Eye (tissue), 1 donor: ENCODE measurements at regions not wholly inside any gene's neighbourhood (a gene's known extent, or its start where the extent isn't known, plus 50 kb on each side); places are given as distances from the start of the nearest gene placed in this dataset.
"Not testable (repeated sequence)": the region's sequence is repeated elsewhere in the genome, so short reads cannot be mapped to it uniquely, and the experiment has no call there.

Experiments used
- DNase-seq: peaks from one replicate; pipeline ENCODE4 v3.0.0-alpha.2; 2015

DNA sequence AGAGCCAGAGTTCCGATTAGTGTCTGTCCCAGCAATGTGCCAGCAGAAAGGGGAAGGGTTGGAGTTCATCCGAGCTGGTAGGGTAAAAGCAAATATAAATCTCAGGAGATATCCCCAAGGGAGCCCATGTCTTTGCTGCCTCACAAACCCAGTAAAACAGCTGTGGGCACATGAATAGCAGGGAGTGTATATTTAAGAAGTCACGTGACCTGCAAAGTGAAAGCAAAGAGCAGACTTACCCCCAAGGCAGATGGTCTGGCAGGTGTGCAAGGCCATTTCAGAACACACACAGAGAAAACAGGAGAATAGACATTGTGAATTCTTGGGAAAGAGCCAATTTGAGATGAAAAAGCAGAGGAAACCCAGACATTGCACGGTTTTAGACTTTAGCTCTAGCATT is 653.4 kb downstream of the TGIF2LX start:
- DNase-seq = not testable (repeated sequence)

DNA sequence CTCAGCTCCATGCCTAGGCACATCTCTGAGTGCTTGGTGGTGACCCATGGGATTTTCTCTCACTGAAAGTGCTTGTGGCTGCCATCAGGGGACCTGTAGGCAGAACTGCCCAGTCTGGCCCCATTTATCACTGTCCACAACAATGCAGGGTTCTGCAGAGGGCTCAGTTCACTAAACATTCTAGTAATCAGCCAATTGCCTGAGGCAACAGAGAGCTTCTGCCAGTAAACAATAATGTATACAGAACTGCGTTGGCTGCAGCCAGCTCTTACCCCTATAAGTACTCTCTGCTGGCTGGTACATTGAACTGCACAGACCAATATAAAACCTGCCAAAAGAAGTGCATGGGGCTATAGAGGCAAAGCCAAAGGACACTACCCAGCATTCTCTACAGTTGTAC is 680.2 kb downstream of the TGIF2LX start:
- not testable (repeated sequence) for DNase-seq

DNA sequence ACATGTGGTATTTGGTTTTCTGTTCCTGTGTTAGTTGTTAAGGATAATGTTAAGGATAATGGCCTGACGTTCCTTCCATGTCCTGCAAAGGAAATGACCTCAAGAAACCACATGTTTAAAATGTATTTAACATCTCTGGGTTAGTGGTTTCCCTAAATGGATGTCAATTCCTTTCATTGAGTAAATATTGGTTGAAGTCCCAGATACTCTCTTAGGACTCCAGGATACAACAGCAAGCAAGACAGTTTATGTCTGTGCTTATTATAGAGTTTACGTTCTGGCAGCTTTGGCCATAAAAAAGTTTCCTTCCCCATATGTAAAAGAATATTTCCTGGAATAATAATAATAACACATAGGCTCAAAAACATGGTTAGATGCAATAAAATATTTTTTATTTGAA is 684.0 kb downstream of the TGIF2LX start:
- peak; percentile 2 for DNase-seq

DNA sequence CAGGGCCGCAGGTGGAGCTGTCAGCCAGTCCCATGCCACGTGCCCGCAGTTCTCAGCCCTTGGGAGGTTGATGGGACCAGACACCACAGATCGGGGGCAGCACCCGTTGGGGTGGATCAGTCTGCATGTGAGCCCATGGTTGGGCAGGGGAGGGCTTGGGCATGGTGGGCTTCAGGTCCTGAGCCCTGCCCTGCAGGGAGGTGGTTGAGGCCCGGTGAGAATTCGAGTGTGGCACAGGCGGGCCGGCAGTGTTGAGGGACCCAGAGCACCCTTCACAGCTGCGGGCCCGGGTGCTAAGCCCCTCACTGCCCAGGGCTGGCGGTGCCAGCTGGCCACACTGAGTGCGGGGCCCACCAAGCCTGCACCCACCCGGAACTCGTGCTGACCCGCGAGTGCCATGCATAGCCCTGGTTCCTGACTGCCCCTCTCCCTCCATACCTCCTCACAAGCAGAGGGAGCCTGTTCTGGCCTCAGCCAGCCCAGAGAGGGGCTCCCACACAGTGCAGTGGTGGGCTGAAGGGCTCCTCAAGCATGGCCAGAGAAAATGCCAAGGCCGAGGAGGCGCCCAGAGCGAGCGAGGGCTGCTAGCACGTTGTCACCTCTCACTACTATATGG is 696.1 kb downstream of the TGIF2LX start:
- no peak for DNase-seq

DNA sequence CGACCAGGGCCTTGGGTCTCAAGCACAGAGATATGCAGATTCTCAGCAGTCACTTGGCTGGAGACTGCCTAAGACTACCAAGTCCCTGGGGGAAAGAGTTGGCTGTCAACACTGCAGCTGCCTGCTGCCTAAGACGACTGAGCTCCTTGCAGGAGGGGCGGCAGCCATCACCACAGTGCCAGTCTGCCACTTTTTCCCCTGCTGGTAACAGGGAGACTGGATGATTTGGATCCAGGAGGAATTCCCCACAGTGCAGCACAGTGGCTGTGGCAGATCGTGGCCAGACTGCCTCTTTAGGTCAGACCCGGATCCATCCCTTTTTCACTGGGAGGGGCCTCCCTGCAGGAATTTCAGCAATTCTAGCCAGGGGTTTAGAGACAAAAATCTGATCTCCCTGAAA is 743.5 kb downstream of the TGIF2LX start:
- peak; percentile 1 for DNase-seq

DNA sequence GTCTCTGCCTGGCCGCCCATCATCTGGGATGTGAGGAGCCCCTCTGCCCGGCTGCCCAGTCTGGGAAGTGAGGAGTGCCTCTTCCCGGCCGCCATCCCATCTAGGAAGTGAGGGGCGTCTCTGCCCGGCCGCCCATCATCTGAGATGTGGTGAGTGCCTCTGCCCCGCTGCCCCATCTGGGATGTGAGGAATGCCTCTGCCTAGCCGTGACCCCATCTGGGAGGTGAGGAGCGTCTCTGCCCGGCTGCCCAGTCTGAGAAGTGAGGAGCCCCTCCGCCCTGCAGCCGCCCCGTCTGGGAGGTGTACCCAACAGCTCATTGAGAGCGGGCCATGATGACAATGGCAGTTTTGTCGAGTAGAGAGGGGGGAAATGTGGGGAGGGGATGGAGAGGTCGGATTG is 721.1 kb upstream of the PABPC5 start:
- not testable (repeated sequence) for DNase-seq

DNA sequence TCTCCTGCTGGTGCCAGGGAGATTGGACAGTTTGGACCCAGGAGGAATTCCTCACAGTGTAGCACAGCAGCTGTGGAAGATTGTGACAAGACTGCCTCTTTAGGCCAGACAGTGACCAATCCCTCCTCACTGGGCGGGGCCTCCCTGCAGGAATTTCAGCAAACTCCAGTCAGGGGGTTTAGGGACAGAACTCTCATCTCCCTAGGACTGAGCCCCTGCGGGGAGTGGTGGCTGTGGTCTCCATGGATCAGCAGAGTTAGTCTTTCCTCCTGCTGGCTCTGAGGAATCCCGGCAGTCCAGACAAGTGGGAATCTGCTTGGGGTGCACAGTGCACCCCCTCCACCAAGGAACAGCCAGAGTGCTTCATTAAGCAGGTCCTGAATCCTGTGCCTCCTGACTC is 697.1 kb upstream of the PABPC5 start:
- DNase-seq = not testable (repeated sequence)

DNA sequence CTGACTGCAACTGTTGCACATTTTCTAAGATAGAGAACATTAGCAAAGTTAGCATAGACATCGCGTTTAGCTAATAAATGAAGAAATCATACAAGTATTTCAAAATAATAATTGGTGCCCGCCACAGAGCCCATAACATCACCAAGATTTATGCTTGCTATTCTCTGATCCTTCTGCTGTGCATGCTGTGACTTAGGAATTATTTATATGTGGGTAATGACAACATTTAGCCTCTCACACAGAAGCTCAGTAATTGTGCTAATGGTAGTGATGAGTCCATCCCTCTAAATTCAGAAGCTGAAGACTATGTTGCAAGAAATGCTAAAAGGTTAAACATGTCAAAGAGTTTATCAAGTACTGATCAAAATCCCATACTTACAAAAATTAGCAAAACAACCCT is 677.0 kb upstream of the PABPC5 start:
- DNase-seq = not testable (repeated sequence)

DNA sequence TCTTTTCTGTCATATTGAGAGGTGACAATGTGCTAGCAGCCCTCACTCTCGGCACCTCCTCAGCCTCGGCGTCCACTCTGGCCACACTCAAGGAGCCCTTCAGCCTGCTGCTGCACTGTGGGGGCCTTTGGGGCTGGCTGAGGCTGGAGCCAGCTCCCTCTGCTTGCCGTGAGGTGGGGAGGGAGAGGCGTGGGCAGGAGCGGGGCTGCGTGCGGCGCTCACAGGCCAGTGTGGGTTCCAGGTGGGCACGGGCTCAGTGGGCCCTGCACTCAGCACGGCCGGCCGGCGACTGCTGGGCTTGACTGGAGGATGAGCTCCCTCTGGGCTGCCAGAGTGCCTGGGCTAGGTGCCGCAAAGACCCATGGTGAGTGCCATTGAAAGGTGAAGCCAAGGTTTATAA is 669.2 kb upstream of the PABPC5 start:
- not testable (repeated sequence) for DNase-seq

DNA sequence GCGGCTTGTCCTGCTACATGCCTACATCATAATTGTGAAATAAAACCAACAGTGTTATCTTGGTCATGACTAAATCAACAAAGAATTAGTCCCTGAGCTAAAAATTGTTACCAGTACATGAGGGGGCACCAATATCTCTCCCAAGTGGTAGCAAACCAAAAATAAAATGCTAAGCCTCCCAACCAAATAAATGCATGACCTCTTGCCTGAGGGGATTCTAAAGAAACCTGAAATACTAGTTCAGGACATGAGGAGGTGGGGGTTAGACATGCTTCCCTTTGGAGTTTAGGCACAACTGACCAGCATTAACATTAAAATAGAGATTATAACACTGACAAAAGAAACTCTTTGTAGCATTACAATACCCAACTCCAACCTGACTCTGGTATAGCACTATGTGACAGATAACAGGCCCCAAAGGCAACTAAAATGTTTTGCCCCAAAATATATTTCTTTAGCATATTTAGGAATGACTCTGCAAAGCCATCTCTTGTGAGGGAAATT is 654.3 kb upstream of the PABPC5 start:
- DNase-seq = not testable (repeated sequence)
